ENCODE measurements at regions not wholly inside any gene's neighbourhood (a gene's known extent, or its start where the extent isn't known, plus 50 kb on each side); places are given as distances from the start of the nearest gene placed in this dataset.
"Not testable (repeated sequence)": the region's sequence is repeated elsewhere in the genome, so short reads cannot be mapped to it uniquely, and the experiment has no call there.

DNA sequence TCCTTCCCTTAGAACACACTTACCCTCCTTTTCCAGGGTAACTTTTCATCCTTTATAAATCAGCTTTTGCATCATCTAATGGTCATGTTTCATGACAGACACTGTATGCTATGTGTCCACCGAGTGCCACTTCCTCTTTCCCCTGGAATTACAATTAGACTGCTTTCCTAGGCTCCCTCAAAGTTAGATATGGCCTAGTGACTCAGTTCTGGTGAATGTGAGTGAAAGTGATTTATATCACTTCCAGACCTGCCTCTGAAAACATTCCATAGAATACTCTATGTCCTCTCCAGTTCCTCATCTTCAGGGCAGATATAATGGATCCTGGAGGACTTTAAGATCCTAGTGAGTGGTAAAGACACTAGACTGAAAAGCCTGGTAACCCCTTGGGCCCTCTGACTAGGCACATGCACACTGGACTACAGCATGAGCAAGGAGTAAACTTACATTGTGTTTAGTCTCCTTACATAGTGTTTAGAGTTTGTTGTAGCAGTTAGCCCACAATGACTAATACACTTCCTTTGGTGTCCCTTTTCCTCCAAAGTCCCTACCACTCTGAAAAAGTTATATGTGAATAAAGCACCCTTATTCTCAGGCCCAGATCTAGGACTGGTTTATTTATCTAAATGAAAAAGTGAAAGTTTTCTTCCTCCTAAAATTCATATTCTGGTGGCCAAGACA, 59.3 kb downstream of the GPR88 start:
- no peak for DNase-seq (ENCODE audit: low read depth, low spot score)

DNA sequence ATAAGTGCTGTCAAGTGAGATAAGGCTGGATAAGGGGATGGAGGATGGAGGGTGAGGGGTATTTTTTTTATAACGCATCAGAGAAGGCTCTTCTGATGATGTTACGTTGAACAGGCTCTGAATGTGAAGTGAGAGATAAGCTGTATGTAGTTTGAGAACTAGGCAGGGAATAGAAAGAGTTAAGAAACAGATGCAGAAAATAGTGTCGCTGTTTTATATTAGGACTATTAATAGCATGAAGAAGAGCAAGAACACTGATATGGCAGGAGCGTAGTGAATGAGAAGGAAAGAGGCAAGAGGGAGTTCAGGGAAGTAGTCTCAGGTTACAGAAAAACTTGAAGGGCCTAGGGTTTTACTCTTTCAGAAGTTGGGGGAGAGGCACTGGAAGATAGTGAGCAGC, 59.8 kb downstream of the GPR88 start:
- DNase-seq (ENCODE audit: low read depth, low spot score) = no peak

DNA sequence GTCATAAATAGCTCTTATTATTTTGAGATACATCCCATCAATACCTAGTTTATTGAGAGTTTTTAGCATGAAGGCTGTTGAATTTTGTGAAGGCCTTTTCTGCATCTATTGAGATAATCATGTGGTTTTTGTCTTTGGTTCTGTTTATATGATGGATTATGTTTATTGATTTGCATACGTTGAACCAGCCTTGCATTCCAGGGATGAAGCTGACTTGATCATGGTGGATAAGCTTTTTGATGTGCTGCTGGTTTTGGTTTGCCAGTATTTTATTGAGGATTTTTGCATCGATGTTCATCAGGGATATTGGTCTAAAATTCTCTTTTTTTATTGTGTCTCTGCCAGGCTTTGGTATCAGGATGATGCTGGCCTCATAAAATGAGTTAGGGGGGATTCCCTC, 62.4 kb downstream of the GPR88 start:
- DNase-seq (ENCODE audit: low read depth, low spot score) = not testable (repeated sequence)

DNA sequence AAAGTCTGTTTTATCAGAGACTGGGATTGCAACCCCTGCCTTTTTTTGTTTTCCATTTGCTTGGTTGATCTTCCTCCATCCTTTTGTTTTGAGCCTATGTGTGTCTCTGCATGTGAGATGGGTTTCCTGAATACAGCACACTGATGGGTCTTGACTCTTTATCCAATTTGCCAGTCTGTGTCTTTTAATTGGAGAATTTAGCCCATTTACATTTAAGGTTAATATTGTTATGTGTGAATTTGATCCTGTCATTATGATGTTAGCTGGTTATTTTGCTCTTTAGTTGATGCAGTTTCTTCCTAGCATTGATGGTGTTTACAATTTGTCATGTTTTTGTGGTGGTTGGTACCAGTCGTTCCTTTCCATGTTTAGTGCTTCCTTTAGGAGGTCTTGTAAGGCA, 64.1 kb downstream of the GPR88 start:
- DNase-seq (ENCODE audit: low read depth, low spot score) = not testable (repeated sequence)

DNA sequence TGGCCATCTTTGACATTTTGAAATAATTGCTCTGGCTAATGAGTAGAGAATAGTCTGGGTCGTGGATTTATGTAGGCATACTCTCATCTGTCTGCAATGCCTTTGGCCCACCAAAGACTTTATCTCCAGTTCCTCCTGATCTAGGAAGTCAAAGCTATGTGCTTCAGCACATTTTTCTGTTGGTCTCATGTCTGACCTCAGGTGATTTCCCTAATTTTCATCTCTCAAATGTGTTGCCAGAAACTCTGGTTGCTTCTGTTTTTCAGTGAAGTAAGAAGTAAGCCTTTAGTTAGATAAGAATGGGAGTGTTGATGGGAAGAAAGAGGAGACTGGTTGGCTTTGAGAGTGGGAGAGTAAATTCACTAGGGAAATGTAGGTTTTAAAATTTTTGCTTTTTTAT, 66.4 kb downstream of the GPR88 start:
- DNase-seq (ENCODE audit: low read depth, low spot score) = no peak

DNA sequence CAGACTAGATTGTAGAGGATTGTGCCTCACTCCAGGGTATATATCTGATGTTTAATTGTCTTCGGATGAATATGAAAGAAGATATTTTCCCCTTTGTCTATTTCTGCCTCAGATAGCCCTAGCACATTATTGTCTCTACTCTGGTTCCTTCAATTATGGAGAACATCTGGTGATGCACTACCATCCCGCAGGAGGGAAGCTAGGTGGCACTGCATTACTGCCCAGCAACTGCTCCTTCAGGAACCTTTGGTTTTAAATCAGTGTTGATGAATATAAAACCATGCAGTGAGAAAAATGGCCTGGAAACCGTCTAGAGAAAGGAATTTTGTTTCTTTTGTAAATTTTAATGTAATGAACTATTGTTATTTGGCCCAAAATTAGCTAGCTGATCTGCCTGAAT, 68.5 kb downstream of the GPR88 start:
- DNase-seq (ENCODE audit: low read depth, low spot score) = no peak

DNA sequence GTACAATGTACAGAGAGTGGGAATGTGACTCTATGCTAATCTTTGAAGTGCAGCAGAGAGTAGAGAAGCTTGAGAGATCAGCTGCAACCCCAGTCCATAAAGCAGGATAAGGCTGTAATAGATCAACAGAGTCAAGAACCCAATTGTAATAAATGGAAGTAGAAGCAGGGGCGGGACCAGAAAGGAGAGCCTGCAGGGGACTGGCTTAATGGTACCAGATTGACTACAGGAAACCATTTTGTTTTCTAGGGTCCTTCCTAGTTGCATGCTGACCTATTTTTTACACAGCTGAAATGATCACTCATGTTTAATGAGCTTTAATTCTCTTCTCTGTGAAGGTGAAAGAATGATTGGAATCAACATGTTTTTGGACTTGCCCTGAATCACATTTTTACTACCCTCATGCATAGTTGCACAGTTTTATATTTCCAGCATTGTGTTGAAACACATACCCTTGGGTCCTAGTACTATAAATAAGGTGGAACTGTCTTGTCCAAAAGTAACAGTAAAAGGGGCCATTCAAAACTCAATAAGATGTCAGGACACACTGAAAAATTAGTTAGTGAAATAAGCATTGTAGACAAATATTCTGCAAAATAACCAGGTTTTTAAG, 69.8 kb downstream of the GPR88 start:
- no peak for DNase-seq (ENCODE audit: low read depth, low spot score)

DNA sequence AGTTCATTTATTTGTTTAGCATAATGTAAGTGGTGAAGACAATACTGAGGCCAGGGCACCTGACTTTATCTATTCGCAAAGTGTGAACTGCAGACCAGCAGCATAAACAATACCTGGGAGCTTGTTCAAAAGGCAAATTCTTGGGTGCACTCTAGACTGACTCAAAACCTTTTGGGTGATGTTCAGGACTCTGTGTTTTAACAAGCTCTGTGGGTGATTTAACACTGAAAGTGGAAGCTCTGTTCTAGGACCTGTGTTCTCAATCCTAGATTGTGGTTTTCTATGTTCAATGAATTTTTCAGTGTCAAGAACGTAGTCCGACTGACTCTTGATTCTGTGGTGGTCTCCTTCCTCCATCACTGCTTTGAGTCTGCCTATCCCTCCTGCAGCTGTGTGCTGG, 71.9 kb downstream of the GPR88 start:
- no peak for DNase-seq (ENCODE audit: low read depth, low spot score)

DNA sequence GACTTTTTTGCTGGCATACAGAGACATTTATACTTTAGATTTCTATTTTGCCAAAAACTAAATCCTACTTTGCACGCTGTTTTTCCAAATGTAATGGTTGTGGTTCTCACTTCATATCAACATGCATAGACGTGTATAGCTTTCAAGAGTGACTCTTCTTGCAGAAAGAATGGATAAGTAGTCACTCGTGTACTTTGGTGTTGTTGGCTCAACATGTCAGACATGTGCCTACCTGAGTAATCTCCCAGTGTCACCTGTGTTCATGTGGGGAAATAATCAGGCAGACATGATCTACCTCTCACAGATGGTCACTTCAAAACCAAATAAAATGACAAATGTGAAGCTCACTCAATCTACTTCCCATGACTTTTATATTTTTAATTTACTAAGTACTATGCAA, 73.1 kb downstream of the GPR88 start:
- no peak for DNase-seq (ENCODE audit: low read depth, low spot score)

DNA sequence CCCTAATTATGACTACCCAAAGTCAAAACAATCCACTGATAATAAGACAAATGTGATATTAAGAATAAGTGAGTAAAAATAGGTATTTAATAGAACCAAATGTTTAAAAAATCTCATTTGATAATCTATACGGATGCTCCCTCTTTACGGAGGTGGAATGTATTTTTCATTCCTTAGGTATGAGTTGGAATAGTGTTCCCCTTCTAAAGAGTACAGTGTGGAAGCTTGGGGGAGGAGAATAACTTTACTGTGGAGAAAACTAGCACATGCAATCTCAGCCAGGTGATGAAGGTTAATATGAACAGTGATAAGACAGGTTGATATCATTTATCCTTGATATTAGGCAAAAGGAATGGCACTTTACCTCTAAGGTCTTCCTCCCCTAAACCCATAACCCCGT, 74.6 kb downstream of the GPR88 start:
- DNase-seq (ENCODE audit: low read depth, low spot score) = no peak

DNA sequence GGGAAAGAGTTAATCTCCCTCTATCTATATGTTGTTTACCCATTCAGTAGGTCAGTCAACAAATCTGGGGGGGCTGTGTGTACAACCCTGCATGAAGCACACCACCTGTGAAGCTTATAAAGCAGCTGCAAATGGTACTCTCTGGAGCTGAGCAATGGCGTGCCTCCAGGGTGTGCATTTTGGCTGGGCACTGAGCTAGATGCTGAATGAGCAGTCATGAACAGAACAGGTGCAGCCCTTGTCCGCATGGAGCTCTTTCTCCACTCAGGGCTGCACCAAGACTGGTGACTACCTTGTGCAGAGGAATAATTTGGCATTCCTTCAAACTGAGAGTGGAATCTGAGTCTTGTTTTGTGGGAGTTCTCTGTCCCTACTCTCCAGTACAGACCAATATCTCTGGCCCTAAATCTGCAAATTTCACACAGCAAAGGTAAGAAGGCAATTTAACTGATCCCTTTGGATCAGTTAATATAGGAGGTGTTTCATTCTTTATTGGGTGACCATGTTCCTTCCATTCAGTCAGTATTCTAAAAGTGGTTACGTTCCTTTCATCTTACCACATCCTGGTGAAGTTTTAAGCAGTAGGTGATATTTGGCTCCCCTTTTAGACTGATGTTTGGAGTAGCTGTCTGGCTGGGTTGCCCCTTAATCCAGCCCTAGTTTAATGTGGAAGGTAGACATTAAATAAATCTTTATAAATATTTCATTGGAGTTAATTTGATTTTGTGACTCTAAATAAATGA, 76.0 kb downstream of the GPR88 start:
- no peak for DNase-seq (ENCODE audit: low read depth, low spot score)

DNA sequence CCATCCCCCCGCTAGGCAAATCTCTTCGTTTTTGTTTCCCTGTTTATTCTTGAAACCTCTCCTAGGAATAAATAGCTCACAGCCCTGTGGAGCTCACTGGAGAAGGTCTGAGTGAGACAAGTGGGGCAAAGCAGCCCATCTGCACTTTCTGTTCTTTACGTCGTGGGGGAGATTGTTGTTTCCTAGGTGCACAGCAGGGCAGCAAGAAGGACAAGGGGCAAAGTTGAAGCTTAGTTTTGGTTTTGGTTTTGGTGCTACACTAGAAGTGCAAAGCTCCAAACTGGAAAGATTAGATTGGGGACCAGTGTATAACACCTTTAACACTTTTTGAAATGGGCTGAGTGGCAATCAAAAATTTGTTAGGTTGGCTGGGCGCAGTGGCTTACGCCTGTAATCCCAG, 76.6 kb downstream of the GPR88 start:
- DNase-seq (ENCODE audit: low read depth, low spot score) = no peak

DNA sequence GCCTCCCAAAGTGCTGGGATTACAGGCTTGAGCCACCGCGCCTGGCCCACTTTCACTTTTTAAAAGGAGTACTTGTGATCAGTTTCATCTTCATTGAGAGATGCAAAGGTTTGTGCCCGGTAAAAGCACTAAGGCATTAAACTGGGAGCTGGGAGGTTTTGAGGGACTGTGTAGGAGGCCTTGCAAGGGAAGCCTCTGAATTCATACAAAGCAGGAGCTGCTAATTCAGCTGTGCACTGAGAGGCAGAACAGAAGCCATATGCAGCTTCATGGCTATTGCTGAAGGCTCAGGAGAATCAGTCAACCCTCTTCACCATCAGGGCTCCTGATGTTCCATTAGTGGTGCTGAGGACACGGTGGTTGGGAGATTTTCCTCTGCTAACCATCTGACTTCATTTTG, 77.7 kb downstream of the GPR88 start:
- DNase-seq (ENCODE audit: low read depth, low spot score) = no peak

DNA sequence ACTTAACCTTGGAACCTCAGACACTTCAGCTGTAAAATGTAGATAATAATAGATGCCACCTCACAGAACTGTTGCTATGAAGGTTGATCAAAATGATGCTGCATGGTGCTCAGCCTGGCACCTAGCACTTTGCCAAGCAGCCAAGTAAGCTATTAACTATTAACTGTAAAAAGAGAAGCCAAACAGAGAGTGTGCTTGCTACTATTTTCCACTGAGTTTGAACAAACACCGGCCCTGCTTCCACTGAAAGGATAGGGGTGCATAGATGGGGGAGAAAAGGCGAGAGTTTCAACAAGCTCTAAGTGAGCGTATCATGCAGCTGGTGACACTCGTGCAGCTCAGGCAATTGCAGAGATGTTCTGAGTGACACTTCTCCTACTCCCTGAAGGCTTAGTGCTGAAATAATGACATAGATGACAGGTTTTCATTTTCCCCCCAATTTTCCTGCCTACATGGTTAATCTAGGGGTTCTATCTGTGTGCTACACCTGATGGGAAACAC, 78.2 kb downstream of the GPR88 start:
- no peak for DNase-seq (ENCODE audit: low read depth, low spot score)

DNA sequence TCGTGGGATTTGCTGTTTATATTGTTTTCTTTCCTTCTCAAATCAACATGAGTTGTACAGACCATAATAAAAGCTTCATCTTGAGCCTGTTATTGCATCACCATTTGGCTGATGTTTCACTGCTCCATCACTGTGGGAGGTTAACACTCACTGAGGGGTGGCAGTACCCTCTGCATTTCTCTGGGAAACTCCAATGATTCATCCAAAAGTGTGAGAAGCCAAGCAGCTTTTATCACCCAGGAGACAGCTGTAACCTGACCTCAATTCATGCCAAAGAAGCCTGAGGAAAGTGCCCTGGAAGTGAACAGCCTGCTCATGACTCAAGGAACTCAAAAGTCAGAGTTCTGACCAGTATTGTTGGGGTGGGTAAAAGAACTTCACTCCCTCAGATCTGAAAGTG, 84.1 kb downstream of the GPR88 start:
- DNase-seq (ENCODE audit: low read depth, low spot score) = peak; percentile 99

DNA sequence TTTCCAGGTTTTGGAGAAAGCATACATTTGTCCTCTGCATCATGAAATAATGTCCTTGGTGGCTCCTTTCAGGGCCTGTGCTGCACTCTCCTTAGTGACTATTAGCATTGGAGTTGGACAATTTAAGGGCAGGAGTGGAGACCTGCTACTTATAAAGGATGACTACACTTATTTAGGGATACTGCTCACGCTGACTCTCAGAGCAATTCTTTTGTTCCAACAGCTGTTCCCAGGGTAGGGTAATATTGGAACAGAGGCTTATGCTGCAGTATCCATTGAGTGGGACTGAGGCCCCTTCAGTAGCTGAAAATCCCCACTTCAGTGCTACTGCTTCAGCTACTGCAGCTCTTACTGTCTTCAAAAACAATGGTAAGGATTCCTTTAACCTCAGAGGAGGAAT, 84.6 kb downstream of the GPR88 start:
- no peak for DNase-seq (ENCODE audit: low read depth, low spot score)

DNA sequence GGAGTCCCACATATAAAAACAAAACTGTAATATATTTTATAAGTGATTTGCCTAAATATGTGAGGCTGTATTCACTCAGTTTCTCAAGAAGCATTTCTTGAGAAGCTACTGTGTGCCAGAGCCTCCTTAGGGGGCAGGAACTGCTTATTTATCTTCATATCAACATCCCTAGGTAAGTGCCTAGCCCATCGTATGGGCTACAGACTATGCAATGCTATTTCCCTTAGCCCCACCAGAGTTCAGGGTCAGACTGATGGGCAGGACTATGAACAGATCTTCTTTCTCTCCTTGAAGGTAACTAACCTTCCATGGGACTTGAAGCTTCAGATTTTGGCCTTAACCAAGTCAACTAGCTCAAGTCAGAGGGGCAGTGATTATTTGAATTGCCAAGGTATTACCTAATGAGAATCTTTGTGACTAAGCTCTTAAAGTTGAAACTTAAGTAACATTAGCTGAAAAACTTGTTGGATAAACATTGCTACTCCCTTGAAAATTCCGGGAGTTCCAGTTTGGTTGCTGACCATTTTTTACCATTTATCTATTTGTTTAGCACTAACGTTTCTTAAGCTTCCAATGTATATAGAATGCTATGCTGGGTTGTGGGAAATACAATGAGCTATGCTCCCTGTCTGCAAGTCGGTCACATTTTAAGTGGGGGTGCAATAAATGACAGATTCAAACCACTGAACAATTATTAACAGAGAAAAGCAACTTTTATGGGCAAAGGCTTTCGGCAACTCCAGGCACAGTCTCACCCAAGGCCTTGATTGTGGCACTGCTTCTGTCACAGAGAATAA, 85.2 kb downstream of the GPR88 start:
- DNase-seq (ENCODE audit: low read depth, low spot score) = no peak

DNA sequence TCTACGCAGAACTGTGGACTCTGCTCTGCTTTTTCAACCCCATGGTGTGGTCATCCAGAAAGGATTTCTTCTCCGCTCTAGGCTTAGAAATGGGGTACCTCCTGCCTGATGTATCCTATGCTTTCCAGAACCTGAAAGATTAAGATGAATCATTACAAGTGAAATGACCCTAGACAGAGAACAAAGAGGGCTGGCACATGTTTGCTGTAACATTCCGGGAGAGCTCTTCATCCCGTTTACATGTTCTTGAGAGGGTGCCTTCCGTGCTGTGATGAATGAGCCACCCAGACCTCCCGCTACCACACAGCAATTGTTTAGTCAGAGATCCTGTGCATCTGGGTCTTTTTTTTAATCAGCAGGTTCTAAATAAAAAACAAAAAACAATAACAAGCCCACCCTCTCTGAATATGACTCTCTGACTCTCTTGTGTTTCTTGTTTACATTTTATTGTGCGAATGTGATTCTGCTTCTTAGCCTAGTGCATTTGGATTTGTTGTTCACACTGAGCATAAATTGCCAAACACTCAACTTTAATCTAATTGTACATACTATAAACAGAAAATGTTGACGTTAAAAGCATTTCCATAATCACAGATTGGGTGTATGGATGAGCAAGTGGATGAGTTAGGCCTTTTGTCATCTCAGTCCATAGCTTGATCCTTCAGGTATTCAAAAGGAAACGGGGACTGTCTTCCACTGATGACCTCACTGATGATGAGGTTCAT, 87.1 kb downstream of the GPR88 start:
- DNase-seq (ENCODE audit: low read depth, low spot score) = no peak

DNA sequence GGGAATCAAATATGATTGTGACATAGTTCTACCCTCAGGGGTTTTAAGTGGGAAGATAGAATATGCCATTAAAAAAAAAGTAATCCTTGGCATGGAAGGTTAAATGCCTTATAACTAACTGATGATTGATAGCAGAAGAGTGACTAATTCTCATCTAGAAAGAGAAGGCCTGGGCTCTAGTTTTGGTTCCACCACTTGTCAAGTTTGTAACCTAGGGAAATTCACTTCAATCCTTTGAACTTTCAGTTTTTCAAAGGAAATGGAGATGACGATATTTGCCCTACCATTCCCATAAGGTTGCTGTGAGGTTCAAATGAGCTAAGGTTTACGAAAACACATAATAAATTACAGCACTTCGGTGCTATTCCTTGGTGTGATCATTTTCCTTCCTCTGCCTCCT, 88.5 kb downstream of the GPR88 start:
- no peak for DNase-seq (ENCODE audit: low read depth, low spot score)

DNA sequence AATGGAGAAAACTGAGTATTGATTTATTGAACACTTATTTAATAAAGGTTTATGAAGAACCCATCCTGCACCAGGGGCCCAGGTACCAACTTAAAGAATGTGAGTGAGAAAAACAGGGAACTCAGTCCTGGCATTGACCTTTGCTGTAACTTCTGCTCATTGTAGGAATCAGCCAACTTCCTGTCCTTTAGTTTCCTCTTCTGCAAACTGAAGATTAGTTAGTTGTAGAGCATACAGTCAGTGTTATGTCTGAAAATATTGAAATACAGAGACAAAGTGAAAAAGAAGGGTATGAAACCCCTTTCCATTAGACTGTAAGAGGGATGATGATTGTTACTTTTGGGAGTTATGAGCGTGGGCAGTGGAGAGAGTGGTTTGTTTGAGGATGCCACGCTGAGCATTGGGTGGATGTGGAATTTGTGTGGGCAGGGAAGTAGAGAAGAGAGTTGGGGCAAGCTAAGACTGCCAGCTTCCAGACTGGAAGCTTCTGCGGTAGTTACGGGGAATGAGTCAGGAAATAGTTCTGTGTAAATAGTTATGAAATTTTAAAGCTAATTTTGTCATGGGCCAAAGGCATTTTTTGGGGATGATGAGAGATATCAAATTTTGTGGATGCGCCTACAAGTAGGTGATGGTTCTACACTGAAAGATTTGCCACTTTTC, 89.2 kb downstream of the GPR88 start:
- DNase-seq (ENCODE audit: low read depth, low spot score) = no peak

DNA sequence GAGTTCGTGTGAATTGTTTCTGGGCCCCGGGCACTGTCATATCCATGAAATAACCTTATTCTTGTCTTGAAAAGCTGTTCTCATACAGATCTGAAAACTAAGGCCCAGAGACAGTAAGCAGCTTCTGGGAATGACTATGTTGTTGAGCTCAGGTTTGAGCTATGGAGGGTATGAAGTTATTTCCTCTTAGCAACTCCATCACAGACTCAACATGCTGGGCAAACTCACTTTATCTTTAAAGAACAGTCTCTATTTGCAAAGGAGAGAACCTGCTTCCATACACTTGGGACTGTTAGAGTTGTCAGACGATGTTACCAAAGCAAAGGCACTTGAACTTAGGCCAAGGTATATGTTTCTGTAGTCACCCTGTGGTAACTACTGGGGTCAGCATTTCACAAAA, 90.0 kb downstream of the GPR88 start:
- DNase-seq (ENCODE audit: low read depth, low spot score) = no peak

Measured in brain pericyte (primary cell).